ENCODE measurements at regions not wholly inside any gene's neighbourhood (a gene's known extent, or its start where the extent isn't known, plus 50 kb on each side); places are given as distances from the start of the nearest gene placed in this dataset.

GRCh38 chr14:56875104-56875675 lies 64.9 kb upstream of the OTX2 start:
- Histone ChIP-seq H3K4me3 (no peak overlapping the region), H3K36me3 (no peaks in the 10 kb centered on the region), H3K9ac (ENCODE audit: low read depth in 2 of 2, low read length in 2 of 2) (no peak overlapping the region), H3K9me3 (no peaks in the 10 kb centered on the region), H3K27ac (no peak overlapping the region), H3K27me3 (no peaks in the 10 kb centered on the region), H3K4me1 (no peaks in the 10 kb centered on the region)
- DNase-seq: no peak
- no peak for TF ChIP-seq CTCF (IDR thresholded peaks at IDR 0.05)
- intact Hi-C loops (cut with DNase I): no loop called here

GRCh38 chr14:56874375-56874774 lies 64.1 kb upstream of the OTX2 start:
- intact Hi-C loops (cut with DNase I): loop anchor here (5.0 kb wide), 1 partner anchor 212 kb away; no protein-coding TSS in a partner anchor
- Histone ChIP-seq H3K4me1 (no peaks in the 10 kb centered on the region), H3K36me3 (no peaks in the 10 kb centered on the region), H3K27me3 (no peaks in the 10 kb centered on the region), H3K27ac (no peak overlapping the region), H3K9ac (ENCODE audit: low read depth in 2 of 2, low read length in 2 of 2) (no peak overlapping the region), H3K4me3 (no peak overlapping the region), H3K9me3 (no peaks in the 10 kb centered on the region)
- TF ChIP-seq CTCF (IDR thresholded peaks at IDR 0.05): peak; percentile 36
- DNase-seq: peak; percentile 47

- H3K4me1 ChIP-seq: no peaks in the 10 kb centered on the region
- H3K27me3 ChIP-seq: no peaks in the 10 kb centered on the region
- H3K27ac ChIP-seq: no peak overlapping the region
- no peak for TF ChIP-seq CTCF (IDR thresholded peaks at IDR 0.05)
- intact Hi-C loops (cut with DNase I): loop anchor here (5.0 kb wide), 1 partner anchor 208 kb away; no protein-coding TSS in a partner anchor
- H3K9me3 ChIP-seq: no peaks in the 10 kb centered on the region
- H3K9ac ChIP-seq (ENCODE audit: low read depth in 2 of 2, low read length in 2 of 2): no peak overlapping the region
- no peak for DNase-seq
- no peaks in the 10 kb centered on the region for H3K36me3 ChIP-seq
- no peak overlapping the region for H3K4me3 ChIP-seq
Measured at GRCh38 chr14:56870336-56870735, 60.1 kb upstream of the OTX2 start.

- no peak overlapping the region for H3K9ac ChIP-seq (ENCODE audit: low read depth in 2 of 2, low read length in 2 of 2)
- H3K27ac ChIP-seq: no peak overlapping the region
- no peak for TF ChIP-seq CTCF (IDR thresholded peaks at IDR 0.05)
- H3K27me3 ChIP-seq: no peaks in the 10 kb centered on the region
- H3K36me3 ChIP-seq: no peaks in the 10 kb centered on the region
- no peaks in the 10 kb centered on the region for H3K4me1 ChIP-seq
- no peaks in the 10 kb centered on the region for H3K9me3 ChIP-seq
- no peak for DNase-seq
- H3K4me3 ChIP-seq: no peak overlapping the region
- intact Hi-C loops (cut with DNase I): no loop called here
Measured at GRCh38 chr14:56868660-56869059, 58.4 kb upstream of the OTX2 start.

- intact Hi-C loops (cut with DNase I): no loop called here
- Histone ChIP-seq H3K9ac (ENCODE audit: low read depth in 2 of 2, low read length in 2 of 2) (no peak overlapping the region), H3K4me3 (no peak overlapping the region), H3K4me1 (no peaks in the 10 kb centered on the region), H3K27ac (no peak overlapping the region), H3K27me3 (no peaks in the 10 kb centered on the region), H3K36me3 (no peaks in the 10 kb centered on the region), H3K9me3 (no peaks in the 10 kb centered on the region)
- TF ChIP-seq CTCF (IDR thresholded peaks at IDR 0.05): no peak
- no peak for DNase-seq
Measured at GRCh38 chr14:56862836-56863235, 52.6 kb upstream of the OTX2 start.
